IPS DF 4.7 (cell line): ENCODE measurements at regions not wholly inside any gene's neighbourhood (a gene's known extent, or its start where the extent isn't known, plus 50 kb on each side); places are given as distances from the start of the nearest gene placed in this dataset.
A peak's percentile ranks its signal among the peaks of the same experiment; 100 is the strongest.
"Not testable (repeated sequence)": the region's sequence is repeated elsewhere in the genome, so short reads cannot be mapped to it uniquely, and the experiment has no call there.

Experiments
- DNase-seq: peaks from one replicate; pipeline ENCODE4 v3.0.0-alpha.2; 2013; ENCODE audit warnings: low spot score; ENCODE audit errors: extremely low read depth

- DNase-seq, result no peak
These were observed 104.3 kb upstream of the RNU6-1 start for GRCh38 chr15:67944010-67944641.

GRCh38 chr15:67945131-67945530 lies 105.3 kb upstream of the RNU6-1 start:
- no peak for DNase-seq

DNA sequence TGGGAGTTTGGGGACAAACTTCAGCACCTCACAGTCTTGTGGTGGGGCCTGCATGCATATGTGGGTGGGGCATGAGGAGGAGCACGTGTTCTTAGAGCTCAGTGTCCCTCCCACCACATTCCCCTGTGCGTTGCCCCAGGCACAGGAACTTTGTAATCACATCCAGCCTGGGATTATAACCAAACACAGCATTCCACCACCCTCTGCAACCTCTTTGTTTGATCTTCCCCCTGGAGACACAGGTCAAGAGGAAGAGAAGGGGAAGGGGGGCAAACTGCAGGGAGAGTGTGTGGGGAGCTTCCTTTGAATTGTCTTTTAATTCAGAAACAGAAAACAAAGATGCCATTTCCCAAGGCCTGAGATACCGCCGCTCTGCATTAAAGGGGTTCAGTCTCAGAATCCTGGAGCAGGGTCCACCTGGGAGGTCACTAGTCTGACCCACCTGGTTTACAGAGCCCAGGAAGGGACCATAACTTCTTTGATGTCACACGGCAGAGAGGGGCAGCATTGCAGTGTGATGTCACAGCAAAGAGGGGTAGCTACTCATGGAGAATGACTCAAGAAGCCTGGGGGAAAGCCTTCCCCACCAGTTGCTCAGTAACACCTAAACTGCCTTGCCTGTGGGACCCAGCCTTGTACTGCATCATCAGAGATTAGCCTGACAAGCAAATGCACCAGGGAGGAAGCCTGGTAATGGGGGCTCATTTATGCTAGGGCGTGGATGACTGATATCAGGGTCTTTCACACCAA lies 106.3 kb upstream of the RNU6-1 start:
- peak; percentile 69 for DNase-seq

DNA sequence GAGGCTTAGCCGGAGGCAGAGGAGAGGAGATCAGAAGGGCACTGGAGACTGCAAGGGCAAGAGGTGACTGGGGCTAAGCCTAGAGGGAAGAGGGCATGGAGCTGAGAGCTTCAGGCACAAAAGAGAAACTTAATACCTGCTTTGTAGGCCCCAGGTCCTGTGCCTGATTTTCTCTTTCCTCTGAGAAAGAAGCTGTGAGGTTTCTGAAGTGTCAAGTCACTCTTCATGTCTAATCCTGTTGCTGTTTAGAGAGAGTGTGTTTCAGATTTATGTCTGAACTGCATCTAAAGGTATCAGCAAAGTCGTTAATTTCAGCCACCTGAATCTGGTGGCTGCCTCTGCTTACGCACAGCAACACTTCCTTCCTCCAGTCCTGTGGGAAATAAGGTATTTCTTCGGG lies 106.9 kb upstream of the RNU6-1 start:
- no peak for DNase-seq

DNA sequence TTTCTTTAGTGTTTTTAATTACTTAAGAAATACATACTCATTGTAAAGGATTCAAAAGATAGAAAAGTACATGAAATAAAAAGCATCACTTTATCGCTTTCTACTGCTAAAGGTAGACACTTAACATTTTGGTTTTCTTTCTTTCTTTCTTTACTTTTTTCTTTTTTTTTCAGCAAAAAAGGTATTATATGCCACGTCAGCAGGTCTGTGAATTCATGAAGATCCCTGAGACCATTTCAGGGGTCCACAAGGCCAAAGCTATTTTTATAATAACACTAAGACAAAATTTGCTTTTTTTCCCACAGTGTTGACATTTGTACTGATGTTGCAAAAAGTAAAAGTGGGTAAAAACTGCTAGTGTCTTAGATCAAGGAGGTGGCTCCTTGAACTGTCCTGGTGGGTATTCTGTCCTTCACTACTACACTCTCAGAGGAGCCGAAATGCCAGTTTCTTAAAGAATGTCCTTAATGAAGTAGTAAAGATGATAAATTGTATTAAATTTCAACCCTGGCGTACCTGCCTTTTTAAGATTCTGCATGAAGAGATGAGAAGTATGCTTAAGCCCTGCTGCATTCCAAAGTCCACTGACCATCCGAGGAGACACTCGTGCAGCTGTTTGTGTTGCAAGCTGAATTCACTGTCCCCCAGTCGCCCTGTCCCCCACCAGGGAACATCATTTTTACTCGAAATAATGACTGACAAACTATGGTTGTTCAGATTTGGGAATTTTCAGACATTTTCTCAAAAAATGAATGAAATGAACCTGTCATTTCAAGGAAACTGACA lies 106.7 kb upstream of the PIAS1 start:
- no peak for DNase-seq

DNA sequence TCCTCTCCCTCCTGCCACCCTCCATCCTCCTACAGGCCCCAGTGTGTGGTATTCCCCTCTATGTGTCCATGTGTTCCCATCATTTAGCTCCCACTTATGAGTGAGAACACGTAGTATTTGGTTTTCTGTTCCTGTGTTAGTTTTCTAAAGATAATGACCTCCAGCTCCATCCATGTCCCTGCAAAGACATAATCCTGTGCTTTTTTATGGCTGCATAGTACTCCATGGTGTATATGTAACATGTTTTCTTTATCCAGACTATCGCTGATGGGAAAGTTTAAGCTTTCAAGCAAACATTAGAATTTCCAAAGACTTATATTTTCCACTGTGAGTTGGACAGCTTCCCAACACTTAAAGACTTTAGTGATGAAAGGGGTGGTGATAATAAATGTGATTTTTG lies 105.9 kb upstream of the PIAS1 start:
- DNase-seq, result no peak

GRCh38 chr15:67951187-67951586 lies 102.9 kb upstream of the PIAS1 start:
- DNase-seq, result not testable (repeated sequence)

DNA sequence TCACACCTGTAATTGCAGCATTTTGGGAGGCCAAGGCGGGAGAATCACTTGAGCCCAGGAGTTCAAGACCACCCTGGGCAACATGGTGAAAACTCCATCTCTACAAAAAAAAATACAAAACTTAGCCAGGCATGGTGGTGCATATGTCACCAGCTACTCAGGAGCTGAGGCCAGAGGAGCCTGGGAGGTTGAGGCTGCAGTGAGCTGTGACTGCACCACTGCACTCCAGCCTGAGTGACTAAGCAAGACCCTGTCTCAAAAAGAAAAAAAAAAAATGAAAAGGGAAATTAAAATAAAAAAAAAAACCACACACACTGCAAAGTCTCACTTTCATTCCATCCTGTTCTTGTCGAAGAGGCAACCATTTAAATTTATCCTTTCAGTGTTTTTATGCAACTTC lies 100.8 kb upstream of the PIAS1 start:
- no peak for DNase-seq

DNA sequence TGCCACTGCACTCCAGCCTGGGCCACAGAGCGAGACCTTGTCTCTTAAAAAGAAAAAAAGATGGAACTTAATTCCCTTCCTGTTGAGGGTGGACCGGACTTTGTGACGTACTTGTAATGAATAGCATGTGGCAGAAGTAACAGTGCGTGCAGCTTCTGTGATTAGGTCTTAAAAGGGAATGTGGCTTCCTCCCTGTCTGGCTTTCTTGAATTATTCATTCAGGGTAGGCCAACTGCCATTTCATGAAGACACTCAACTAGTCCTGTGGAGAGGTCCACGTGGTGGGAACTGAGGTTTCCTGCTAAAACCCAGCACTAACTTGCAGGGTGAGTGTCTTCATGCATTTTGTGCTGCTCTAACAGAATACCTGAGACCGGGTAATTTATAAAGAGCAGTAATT lies 98.9 kb upstream of the PIAS1 start:
- DNase-seq, result no peak

DNA sequence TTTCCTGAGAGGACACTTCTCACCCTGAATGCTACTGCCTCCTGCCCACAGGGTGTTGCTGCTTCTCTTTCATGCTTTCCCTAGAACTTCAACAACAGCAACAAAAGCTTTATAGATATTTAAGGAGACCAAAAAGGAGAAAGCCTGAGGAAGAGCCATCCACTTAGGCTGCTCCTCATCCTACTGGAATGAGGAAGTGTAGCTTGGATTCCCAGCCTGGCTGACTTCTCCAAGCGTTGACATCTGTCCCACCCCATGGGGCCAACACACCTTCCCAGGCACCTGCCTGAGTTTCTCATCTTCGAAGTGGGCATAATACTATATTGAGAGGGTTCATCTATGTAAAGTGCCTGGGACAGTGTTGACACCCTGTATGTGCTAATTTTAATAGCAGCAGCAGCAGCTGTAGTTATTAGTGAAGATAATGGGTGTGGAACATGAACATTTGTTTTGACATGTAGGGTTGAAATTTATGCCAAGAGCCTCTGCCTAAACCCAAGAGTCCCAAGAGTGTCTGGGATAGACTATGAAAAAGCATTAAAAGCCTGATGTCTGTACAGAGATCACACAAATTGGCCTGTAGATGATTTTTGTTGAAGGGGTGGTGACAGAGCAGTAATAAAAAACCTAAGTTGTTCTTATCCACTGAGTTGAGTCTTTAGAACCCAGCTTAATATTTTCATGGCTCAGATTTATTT lies 96.5 kb upstream of the PIAS1 start:
- no peak for DNase-seq

GRCh38 chr15:67967871-67968431 lies 86.2 kb upstream of the PIAS1 start:
- no peak for DNase-seq

- DNase-seq, result no peak
These were observed 85.6 kb upstream of the PIAS1 start for GRCh38 chr15:67968564-67968963.

DNA sequence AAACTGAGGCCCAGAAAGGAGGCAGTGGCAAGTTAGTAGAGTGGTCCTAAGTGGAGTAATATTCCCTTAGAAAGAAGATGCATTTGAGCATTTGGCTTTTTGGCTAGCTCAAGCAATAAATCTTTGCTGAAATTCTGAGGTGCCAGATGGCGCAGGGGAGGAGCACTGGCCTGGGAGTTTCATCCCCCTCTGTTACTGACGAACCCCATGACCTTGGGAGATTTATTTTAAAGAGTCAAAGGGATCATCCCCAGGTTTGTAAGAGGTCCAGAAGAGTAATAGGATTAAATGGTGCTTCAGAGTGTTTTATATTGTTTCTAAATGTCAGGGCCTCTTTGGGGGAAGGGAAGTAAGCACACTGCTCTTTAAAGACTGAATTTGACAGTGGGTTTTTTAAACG lies 85.1 kb upstream of the PIAS1 start:
- DNase-seq, result no peak

GRCh38 chr15:67969892-67970291 lies 84.2 kb upstream of the PIAS1 start:
- DNase-seq, result no peak

DNA sequence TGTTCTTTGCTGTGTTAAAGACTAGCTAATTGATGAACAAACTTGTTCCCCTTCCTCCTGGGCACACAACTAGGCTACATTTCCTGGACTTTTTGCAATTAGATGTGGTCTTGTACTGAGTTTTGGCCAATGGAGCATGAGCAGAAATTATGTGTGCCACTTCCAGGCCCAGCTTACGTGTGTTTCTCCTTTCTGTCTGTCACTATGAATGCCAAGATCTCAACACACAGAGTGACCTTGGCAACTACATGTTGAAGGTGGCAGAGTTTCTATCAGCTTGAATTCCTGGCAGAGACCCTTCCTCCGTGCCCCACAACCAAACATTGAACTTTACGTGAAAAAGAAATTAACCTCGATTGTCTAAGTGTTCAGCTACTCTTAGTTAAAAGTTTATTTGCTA lies 81.7 kb upstream of the PIAS1 start:
- DNase-seq, result no peak

DNA sequence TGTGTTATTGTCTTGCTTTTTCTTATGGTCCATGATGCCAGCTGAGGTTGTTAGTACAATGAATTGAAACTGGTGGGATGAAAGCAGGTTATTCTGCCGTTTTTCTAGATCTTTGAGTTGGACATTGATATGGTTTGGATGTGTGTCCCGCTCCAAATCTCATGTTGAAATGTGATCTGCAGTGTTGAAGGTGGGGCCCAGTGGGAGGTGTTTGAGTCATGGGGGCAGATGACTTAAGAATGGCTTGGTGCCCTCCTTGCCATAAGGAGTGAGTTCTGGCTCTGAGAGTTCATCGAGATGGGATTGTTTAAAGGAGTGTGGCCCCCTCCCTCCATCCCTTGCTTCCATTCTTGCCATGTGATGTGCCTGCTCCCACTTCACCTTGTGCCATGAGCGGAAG lies 80.3 kb upstream of the PIAS1 start:
- DNase-seq, result no peak

DNA sequence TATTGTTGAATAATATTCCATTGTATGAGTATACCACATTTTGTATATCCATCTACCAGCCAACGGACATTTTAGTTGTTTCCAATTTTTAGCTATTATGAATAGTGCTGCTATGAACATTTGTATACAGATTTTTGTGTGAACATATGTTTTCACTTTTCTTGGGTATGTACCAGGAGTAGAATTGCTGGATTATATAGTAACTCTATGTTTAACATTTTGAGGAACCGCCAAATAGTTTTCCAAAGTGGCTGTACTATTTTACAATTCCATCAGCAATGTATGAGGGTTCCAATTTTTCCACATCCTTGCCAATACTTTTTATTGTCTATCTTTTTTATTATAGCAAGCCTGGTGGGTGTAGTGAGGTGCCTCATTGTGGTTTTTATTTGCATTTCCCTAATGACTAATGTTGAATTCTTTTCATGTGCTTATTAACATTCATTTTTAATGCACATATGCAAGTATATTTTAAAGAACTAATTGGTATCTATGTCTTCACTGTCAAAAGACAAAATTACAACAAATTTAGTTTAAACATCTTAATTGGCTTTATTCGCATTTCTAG lies 77.5 kb upstream of the PIAS1 start:
- no peak for DNase-seq

DNA sequence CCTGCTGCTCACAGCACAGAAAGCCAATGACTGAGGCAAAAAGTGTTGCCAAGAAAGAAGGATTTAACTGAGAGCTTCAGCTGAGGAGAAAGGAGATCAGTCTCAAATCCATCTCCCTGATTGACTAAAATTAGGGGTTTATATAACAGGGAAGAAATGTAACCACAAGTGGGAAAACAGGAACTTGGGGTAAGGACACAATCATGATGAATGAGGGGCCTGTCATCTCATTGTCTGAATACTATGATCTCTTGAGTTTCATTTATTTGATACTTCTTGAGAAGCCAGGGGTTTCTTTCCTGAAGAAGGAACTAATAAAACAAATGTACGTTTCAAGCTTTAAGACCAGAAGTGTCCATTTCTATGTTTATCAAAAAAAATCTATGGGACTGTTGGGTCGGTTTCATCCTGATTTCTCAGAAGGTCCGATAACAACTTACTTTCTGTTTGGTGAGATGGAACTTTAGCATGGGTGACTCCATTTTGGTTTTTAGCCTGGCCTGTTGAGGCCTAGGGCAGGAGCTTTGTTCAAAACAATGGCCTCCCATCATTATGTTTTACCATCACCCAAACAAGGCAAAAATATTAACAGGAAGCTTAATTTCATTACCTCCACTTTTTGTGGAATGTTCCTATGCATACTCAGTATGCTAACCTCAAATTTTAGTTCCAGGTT lies 76.6 kb upstream of the PIAS1 start:
- DNase-seq, result no peak

GRCh38 chr15:67979281-67979680 lies 74.8 kb upstream of the PIAS1 start:
- DNase-seq, result no peak

GRCh38 chr15:67980171-67980570 lies 73.9 kb upstream of the PIAS1 start:
- no peak for DNase-seq
